ENCODE measurements at regions not wholly inside any gene's neighbourhood (a gene's known extent, or its start where the extent isn't known, plus 50 kb on each side); places are given as distances from the start of the nearest gene placed in this dataset.

DNA sequence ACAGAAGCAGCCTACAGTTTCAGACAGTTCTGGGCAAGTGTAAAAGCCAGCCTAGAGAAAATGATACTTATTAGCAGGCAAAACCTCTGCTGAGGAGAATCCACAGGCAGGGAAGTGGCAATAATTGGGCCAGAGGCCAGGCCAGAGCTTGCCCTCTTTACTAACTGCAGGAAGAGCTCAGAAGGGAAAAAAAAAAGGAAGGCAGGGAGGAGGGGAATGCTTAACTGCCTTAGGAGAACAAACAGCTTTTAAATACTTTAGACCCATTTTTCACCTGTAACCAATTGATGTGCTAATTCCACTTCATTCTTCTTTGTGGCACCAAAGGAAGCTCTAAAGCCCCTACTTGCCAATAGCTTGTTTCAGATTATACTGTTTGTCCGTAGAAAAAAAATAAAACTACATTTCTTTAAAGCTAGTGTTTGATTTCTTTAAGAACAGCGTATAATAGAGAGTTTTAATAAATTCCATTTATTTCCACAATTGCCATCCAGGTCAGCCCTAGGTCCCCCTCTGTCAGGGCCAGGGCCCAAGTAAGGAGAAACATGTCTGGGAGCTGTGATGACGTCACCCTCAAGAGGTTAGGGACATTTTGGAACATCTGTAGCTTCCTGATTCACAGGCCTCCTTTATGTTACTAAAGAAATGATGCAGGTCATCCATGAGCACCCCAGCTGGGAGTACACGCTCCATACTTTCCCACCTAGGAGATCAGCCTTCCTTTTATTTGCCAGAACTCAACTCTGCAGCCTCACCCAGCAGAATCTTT, 384.3 kb downstream of the CDC5L start:
- Mint-ChIP-seq H3K36me3 (ENCODE audit: low read depth) (peaks cover 2% of the 10 kb centered on the region), H3K27ac (no peak overlapping the region), H3K9me3 (ENCODE audit: insufficient read depth) (no peaks in the 10 kb centered on the region), H3K27me3 (ENCODE audit: low read depth) (no peaks in the 10 kb centered on the region), H3K4me3 (no peak overlapping the region), H3K4me1 (ENCODE audit: low read depth) (peaks cover 5% of the 10 kb centered on the region)
- ATAC-seq (no peak), DNase-seq (no peak)
- ChIA-PET POLR2A (no interaction called here), CTCF (no interaction called here)

DNA sequence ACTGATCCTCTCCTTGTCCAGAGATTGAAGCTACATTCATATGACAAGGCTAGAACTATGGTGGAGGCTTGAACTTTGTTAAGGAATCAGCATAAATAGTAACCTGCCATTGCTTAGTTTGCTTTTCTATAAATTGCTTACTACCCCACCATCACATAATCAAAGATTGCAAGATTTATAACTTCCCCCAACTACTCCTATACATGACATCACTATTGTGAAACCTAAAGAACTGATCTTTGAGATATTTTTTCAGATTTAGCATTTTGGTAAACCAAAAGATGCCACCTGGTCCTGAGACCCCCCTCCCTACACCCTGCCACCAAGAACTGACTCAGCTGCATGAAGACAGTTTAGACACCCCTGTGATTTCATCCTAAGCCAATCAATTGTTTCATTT, 385.3 kb downstream of the CDC5L start:
- H3K36me3 Mint-ChIP-seq (ENCODE audit: low read depth), result peaks cover 2% of the 10 kb centered on the region
- no peak for DNase-seq

DNA sequence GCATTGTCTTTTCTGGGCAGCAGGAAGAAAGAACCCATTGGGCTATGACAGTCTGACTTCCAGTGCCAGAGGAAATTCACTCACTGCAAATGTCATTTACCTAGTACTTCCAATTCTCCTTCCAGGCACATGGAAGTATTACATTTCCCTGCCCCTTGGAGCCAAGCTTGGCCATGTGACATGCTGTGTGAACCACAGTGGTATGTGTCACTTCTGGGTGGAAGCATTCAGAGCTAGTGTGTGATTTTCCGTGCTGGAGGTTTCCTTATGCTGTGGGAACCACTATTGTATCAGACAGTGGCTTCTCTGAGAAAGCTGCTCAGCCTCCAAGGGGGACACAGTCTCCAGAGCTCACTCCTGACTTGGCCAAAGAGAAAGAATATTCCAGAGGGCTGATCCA, 387.6 kb downstream of the CDC5L start:
- ATAC-seq, result no peak
- DNase-seq, result no peak
- Mint-ChIP-seq H3K36me3 (ENCODE audit: low read depth) (no peaks in the 10 kb centered on the region), H3K27ac (no peak overlapping the region), H3K4me1 (ENCODE audit: low read depth) (no peaks in the 10 kb centered on the region), H3K27me3 (ENCODE audit: low read depth) (no peaks in the 10 kb centered on the region), H3K9me3 (ENCODE audit: insufficient read depth) (no peaks in the 10 kb centered on the region), H3K4me3 (no peak overlapping the region)
- CTCF ChIA-PET, result no interaction called here
- POLR2A ChIA-PET, result no interaction called here

More for the DNA sequence above, 385.3 kb downstream of the CDC5L start:
- CTCF ChIA-PET, result no interaction called here
- Mint-ChIP-seq H3K9me3 (ENCODE audit: insufficient read depth) (no peaks in the 10 kb centered on the region), H3K27me3 (ENCODE audit: low read depth) (no peaks in the 10 kb centered on the region), H3K4me1 (ENCODE audit: low read depth) (peaks cover 4% of the 10 kb centered on the region), H3K4me3 (no peak overlapping the region), H3K27ac (no peak overlapping the region)
- no peak for ATAC-seq
- POLR2A ChIA-PET, result no interaction called here

DNA sequence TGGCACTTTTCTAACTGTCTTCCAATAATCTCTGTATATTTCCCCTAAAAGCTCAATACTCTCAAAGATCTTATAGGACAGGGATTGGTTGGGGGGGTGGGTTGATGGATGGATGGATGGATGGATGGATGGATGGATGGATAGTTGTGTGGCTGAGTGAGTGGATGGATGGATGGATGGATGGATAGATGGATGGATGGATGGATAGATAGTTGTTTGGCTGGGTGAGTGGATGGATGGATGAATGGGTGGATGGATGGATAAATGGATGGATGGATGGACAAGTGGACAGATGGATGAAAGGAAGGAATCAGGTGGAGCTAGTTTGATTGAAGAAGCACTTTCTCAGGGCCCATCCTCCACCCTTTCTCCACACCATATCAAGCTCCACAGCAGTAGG, 388.8 kb downstream of the CDC5L start:
- no peak overlapping the region for H3K4me3 Mint-ChIP-seq
- ChIA-PET POLR2A (no interaction called here), CTCF (no interaction called here)
- H3K27me3 Mint-ChIP-seq (ENCODE audit: low read depth), result no peaks in the 10 kb centered on the region
- no peaks in the 10 kb centered on the region for H3K36me3 Mint-ChIP-seq (ENCODE audit: low read depth)
- no peak for DNase-seq
- ATAC-seq, result no peak
- no peak overlapping the region for H3K27ac Mint-ChIP-seq
- no peaks in the 10 kb centered on the region for H3K4me1 Mint-ChIP-seq (ENCODE audit: low read depth)
- H3K9me3 Mint-ChIP-seq (ENCODE audit: insufficient read depth), result no peaks in the 10 kb centered on the region

DNA sequence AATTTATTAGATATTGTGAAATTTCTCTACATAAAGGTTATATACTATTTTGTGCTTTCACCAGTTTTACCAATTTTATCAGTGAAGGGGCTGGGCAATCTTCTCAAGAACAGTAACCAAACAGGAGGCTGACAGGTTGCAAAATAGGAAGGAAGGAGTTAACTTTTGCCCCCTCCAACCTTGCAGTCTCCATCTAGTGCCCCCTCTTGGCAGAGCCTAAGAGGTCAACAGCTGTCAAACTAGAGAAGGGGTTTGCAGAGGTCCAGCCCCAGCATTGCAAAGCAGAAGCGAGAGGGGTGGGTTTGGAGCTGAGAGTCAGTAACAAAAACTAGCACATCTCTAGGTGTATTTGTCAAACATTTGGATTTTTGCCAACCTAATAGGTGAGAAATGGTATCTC, 391.0 kb downstream of the CDC5L start:
- H3K4me1 Mint-ChIP-seq (ENCODE audit: low read depth), result no peaks in the 10 kb centered on the region
- peaks cover 2% of the 10 kb centered on the region for H3K36me3 Mint-ChIP-seq (ENCODE audit: low read depth)
- H3K27me3 Mint-ChIP-seq (ENCODE audit: low read depth), result no peaks in the 10 kb centered on the region
- CTCF ChIA-PET, result no interaction called here
- H3K4me3 Mint-ChIP-seq, result no peak overlapping the region
- DNase-seq, result no peak
- no peak overlapping the region for H3K27ac Mint-ChIP-seq
- ATAC-seq, result no peak
- POLR2A ChIA-PET, result interaction anchor here (0.6 kb wide), 1 partner anchor 1034 kb away, joined by 3 read pairs; no protein-coding TSS in a partner anchor
- H3K9me3 Mint-ChIP-seq (ENCODE audit: insufficient read depth), result peaks cover 3% of the 10 kb centered on the region
